Choroid plexus epithelial cell (primary cell): ENCODE measurements at regions not wholly inside any gene's neighbourhood (a gene's known extent, or its start where the extent isn't known, plus 50 kb on each side); places are given as distances from the start of the nearest gene placed in this dataset.

ENCODE experiments used
- DNase-seq: peaks from one replicate; pipeline ENCODE4 v3.0.0-alpha.2; 2010; ENCODE audit warnings: low read depth
- H3K4me3 ChIP-seq: 2 replicates; pipeline ENCODE4 v1.5.1; 2011; ENCODE audit warnings: low read depth, mild to moderate bottlenecking, control low read depth, low read length, moderate library complexity
- TF ChIP-seq, protein P1 (sequence below): conservative IDR thresholded peaks from 2 replicates; pipeline ENCODE4 v1.5.1; 2011; ENCODE audit warnings: low read depth, mild to moderate bottlenecking, control low read depth, inconsistent platforms, low read length, moderate library complexity

- no peak overlapping the region for H3K4me3 ChIP-seq
- TF ChIP-seq, protein P1, sequence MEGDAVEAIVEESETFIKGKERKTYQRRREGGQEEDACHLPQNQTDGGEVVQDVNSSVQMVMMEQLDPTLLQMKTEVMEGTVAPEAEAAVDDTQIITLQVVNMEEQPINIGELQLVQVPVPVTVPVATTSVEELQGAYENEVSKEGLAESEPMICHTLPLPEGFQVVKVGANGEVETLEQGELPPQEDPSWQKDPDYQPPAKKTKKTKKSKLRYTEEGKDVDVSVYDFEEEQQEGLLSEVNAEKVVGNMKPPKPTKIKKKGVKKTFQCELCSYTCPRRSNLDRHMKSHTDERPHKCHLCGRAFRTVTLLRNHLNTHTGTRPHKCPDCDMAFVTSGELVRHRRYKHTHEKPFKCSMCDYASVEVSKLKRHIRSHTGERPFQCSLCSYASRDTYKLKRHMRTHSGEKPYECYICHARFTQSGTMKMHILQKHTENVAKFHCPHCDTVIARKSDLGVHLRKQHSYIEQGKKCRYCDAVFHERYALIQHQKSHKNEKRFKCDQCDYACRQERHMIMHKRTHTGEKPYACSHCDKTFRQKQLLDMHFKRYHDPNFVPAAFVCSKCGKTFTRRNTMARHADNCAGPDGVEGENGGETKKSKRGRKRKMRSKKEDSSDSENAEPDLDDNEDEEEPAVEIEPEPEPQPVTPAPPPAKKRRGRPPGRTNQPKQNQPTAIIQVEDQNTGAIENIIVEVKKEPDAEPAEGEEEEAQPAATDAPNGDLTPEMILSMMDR, result no peak
- no peak for DNase-seq
These were observed 764.0 kb upstream of the EDIL3 start for GRCh38 chr5:85148701-85149100.

- no peak for DNase-seq
- TF ChIP-seq, protein P1, result no peak
- no peak overlapping the region for H3K4me3 ChIP-seq
These were observed 774.7 kb upstream of the EDIL3 start for GRCh38 chr5:85159395-85159794.

DNA sequence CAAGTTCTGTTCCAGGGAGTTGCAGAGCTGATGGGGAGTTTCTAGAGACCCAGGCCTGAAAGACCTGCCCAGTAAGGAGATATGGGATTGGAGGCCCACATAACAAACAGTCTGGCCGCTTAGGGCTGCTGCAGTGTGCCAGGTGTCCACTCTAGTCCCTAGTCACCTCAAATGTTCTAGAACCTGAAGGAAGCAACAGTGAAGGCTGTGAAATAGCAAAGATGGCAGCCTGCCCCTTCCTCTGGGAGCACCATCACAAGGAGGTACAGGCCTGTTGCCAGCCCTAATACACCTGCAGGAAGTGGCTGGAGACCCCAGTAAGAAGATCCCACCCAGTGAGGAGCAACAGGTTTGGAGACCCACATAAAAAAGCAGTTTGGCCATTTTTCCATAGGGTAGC lies 783.8 kb upstream of the EDIL3 start:
- TF ChIP-seq, protein P1, result no peak
- no peak overlapping the region for H3K4me3 ChIP-seq
- no peak for DNase-seq

- TF ChIP-seq, protein P1, result no peak
- no peak for DNase-seq
- no peak overlapping the region for H3K4me3 ChIP-seq
These were observed 785.5 kb upstream of the EDIL3 start for GRCh38 chr5:85170183-85170582.

DNA sequence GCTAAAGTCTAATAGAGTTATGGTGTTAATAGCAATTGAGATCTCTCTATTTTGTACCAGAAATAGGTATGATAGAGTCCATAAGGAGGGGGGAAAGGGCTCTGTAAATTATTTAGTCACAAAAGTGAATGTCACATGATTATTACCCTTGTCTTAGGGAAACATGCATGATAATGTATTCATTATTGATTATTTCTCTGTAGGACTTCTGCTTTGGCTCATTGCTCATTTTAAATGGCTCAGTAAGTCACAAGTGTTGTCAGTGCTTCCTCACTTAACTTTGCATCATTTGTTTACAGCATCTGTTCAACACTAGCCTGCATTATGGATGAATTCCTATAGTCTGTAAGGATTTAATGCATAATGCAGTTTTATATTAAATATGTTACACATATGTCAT lies 788.8 kb upstream of the EDIL3 start:
- TF ChIP-seq, protein P1, result no peak
- H3K4me3 ChIP-seq, result no peak overlapping the region
- DNase-seq, result no peak

- DNase-seq, result no peak
- TF ChIP-seq, protein P1, result no peak
- no peak overlapping the region for H3K4me3 ChIP-seq
These were observed 797.7 kb upstream of the EDIL3 start for GRCh38 chr5:85182344-85182743.

- TF ChIP-seq, protein P1, result no peak
- no peak for DNase-seq
- no peak overlapping the region for H3K4me3 ChIP-seq
These were observed 819.6 kb upstream of the EDIL3 start for GRCh38 chr5:85204289-85204688.
